GM23248 (cell line): ENCODE measurements at regions not wholly inside any gene's neighbourhood (a gene's known extent, or its start where the extent isn't known, plus 50 kb on each side); places are given as distances from the start of the nearest gene placed in this dataset.

ENCODE experiments used
- DNase-seq: peaks from one replicate; pipeline ENCODE4 v3.0.0-alpha.2; 2015
- H2AFZ ChIP-seq: fragments of 200-600 bp; sonication (generic); 2 replicates; pipeline ENCODE4 v1.6.1; 2016; ENCODE audit warnings: antibody characterized with exemption
- H3F3A ChIP-seq: fragments of 200-600 bp; sonication (generic); 2 replicates; pipeline ENCODE4 v1.6.1; 2016; ENCODE audit warnings: mild to moderate bottlenecking, antibody characterized with exemption, mixed run types; ENCODE audit not compliant: insufficient read depth
- H3K27ac ChIP-seq: fragments of 200-600 bp; sonication (generic); 2 replicates; pipeline ENCODE4 v1.5.1; 2016; ENCODE audit warnings: mild to moderate bottlenecking
- H3K27me3 ChIP-seq: fragments of 200-600 bp; sonication (generic); replicated peaks from 2 replicates; pipeline ENCODE4 v1.6.1; 2016; ENCODE audit warnings: mild to moderate bottlenecking; ENCODE audit not compliant: insufficient read depth
- H3K36me3 ChIP-seq: fragments of 200-600 bp; sonication (generic); 2 replicates; pipeline ENCODE4 v1.6.1; 2016; ENCODE audit warnings: low read depth, mild to moderate bottlenecking
- H3K4me1 ChIP-seq: fragments of 200-600 bp; sonication (generic); 2 replicates; pipeline ENCODE4 v1.6.1; 2016; ENCODE audit warnings: mild to moderate bottlenecking; ENCODE audit not compliant: insufficient read depth
- H3K4me2 ChIP-seq: fragments of 200-600 bp; sonication (generic); one replicate; pipeline ENCODE4 v1.6.1; 2016; ENCODE audit warnings: mild to moderate bottlenecking; ENCODE audit not compliant: unreplicated experiment
- H3K4me3 ChIP-seq: fragments of 200-600 bp; sonication (generic); 2 replicates; pipeline ENCODE4 v1.5.1; 2016; ENCODE audit warnings: mild to moderate bottlenecking
- H3K79me2 ChIP-seq: fragments of 200-600 bp; sonication (generic); 2 replicates; pipeline ENCODE4 v1.6.1; 2016; ENCODE audit warnings: mild to moderate bottlenecking; ENCODE audit not compliant: insufficient read depth
- H3K9ac ChIP-seq: fragments of 200-600 bp; sonication (generic); 2 replicates; pipeline ENCODE4 v1.6.1; 2016; ENCODE audit warnings: mild to moderate bottlenecking
- H3K9me2 ChIP-seq: fragments of 200-600 bp; sonication (generic); 2 replicates; pipeline ENCODE4 v1.6.1; 2016; ENCODE audit warnings: mixed run types, mild to moderate bottlenecking, moderate library complexity; ENCODE audit not compliant: insufficient read depth
- H3K9me3 ChIP-seq: fragments of 200-600 bp; sonication (generic); one replicate; pipeline ENCODE4 v1.6.1; 2017; ENCODE audit warnings: low read depth
- H4K20me1 ChIP-seq: fragments of 200-600 bp; sonication (generic); 2 replicates; pipeline ENCODE4 v1.6.0; 2016; ENCODE audit not compliant: insufficient read depth
- EZH2 ChIP-seq: fragments of 200-600 bp; sonication (generic); IDR thresholded peaks from 2 replicates; pipeline ENCODE4 v1.6.1; 2018; ENCODE audit warnings: antibody characterized with exemption, mild to moderate bottlenecking; ENCODE audit not compliant: insufficient read depth, poor library complexity, severe bottlenecking
- EZH2phosphoT487 ChIP-seq: fragments of 200-600 bp; sonication (generic); IDR thresholded peaks from 2 replicates; pipeline ENCODE4 v1.6.1; 2018; ENCODE audit warnings: antibody characterized with exemption, moderate library complexity, mild to moderate bottlenecking, low read depth; ENCODE audit not compliant: insufficient read depth
- WGBS, 2 experiments: methylation state at CpG; one replicate each; pipeline ENCODE4 v1.1.6; 2015 to 2017; ENCODE audit warnings: low lambda C conversion rate in 2 of 2, low coverage in 1 of 2; ENCODE audit errors: missing lambda C conversion rate in 2 of 2; 5-methylcytosine and 5-hydroxymethylcytosine counted together
- in situ Hi-C: fragments of 300-500 bp; cut with MboI; formaldehyde crosslinking; loops from 2 replicates; pipeline ENCODE4 v1.15.0; 2020

GRCh38 chr11:13596611-13597326, 71.7 kb upstream of the FAR1 start:
- in situ Hi-C loops, result no loop called here
- H3K4me2 ChIP-seq, result no peak overlapping the region
- H3K36me3 ChIP-seq, result no peaks in the 10 kb centered on the region
- no peak overlapping the region for H3K4me3 ChIP-seq
- 14 to 21% methylated on average over 6 of the region's 6 CpGs for WGBS, 2 experiments
- H3K27me3 ChIP-seq, result no peaks in the 10 kb centered on the region
- peak; percentile 7 for DNase-seq
- H3K9ac ChIP-seq, result no peak overlapping the region
- H3K9me3 ChIP-seq, result no peaks in the 10 kb centered on the region
- no peak overlapping the region for H2AFZ ChIP-seq
- TF ChIP-seq EZH2, result no peak
- no peak for TF ChIP-seq EZH2phosphoT487
- H3K79me2 ChIP-seq, result no peaks in the 10 kb centered on the region
- peaks cover 9% of the 10 kb centered on the region; the same call in 1 of the 2 replicates for H3K4me1 ChIP-seq
- no peak overlapping the region for H3K27ac ChIP-seq
- H4K20me1 ChIP-seq, result no peaks in the 10 kb centered on the region
- no peaks in the 10 kb centered on the region for H3K9me2 ChIP-seq
- H3F3A ChIP-seq, result no peaks in the 10 kb centered on the region

- no peaks in the 10 kb centered on the region for H3K36me3 ChIP-seq
- no peak overlapping the region for H2AFZ ChIP-seq
- no peak overlapping the region for H3K27ac ChIP-seq
- DNase-seq, result peak; percentile 48
- no peak for TF ChIP-seq EZH2phosphoT487
- no peak for TF ChIP-seq EZH2
- H3F3A ChIP-seq, result no peaks in the 10 kb centered on the region
- H3K79me2 ChIP-seq, result no peaks in the 10 kb centered on the region
- H3K9ac ChIP-seq, result no peak overlapping the region
- H3K4me2 ChIP-seq, result peak overlapping the region; percentile 2
- H3K27me3 ChIP-seq, result no peaks in the 10 kb centered on the region
- no peak overlapping the region for H3K4me3 ChIP-seq
- H3K9me2 ChIP-seq, result no peaks in the 10 kb centered on the region
- in situ Hi-C loops, result no loop called here
- peaks cover 9% of the 10 kb centered on the region; the same call in 1 of the 2 replicates for H3K4me1 ChIP-seq
- H3K9me3 ChIP-seq, result no peaks in the 10 kb centered on the region
- no peaks in the 10 kb centered on the region for H4K20me1 ChIP-seq
These were observed 73.3 kb upstream of the FAR1 start for GRCh38 chr11:13595166-13595565.

- Histone ChIP-seq H2AFZ (no peak overlapping the region), H3K4me2 (no peak overlapping the region), H3K27ac (no peak overlapping the region), H3K9me3 (no peaks in the 10 kb centered on the region), H3K79me2 (no peaks in the 10 kb centered on the region), H3K4me1 (peaks cover 9% of the 10 kb centered on the region; the same call in 1 of the 2 replicates), H3K36me3 (no peaks in the 10 kb centered on the region), H3K9ac (no peak overlapping the region), H3K9me2 (no peaks in the 10 kb centered on the region), H4K20me1 (no peaks in the 10 kb centered on the region), H3K27me3 (no peaks in the 10 kb centered on the region), H3K4me3 (no peak overlapping the region), H3F3A (no peaks in the 10 kb centered on the region)
- TF ChIP-seq EZH2, result no peak
- no peak for TF ChIP-seq EZH2phosphoT487
- 21 to 32% methylated on average over 1 of the region's 1 CpG for WGBS, 2 experiments
- DNase-seq, result no peak
- in situ Hi-C loops, result no loop called here
These were observed 74.4 kb upstream of the FAR1 start for GRCh38 chr11:13594044-13594443.

GRCh38 chr11:13578514-13579140, 82.8 kb upstream of the PTH start:
- no peaks in the 10 kb centered on the region for H3K4me1 ChIP-seq
- H3K4me3 ChIP-seq, result no peak overlapping the region
- no peak for DNase-seq
- WGBS, 2 experiments, result 3 to 9% methylated on average over 3 of the region's 3 CpGs
- no peaks in the 10 kb centered on the region for H3K36me3 ChIP-seq
- in situ Hi-C loops, result no loop called here
- TF ChIP-seq EZH2phosphoT487, result no peak
- no peak for TF ChIP-seq EZH2
- H3K27ac ChIP-seq, result no peak overlapping the region
- H3K9me3 ChIP-seq, result no peaks in the 10 kb centered on the region
- H3F3A ChIP-seq, result no peaks in the 10 kb centered on the region
- no peaks in the 10 kb centered on the region for H4K20me1 ChIP-seq
- H3K79me2 ChIP-seq, result no peaks in the 10 kb centered on the region
- no peak overlapping the region for H3K9ac ChIP-seq
- H3K9me2 ChIP-seq, result no peaks in the 10 kb centered on the region
- no peak overlapping the region for H3K4me2 ChIP-seq
- H2AFZ ChIP-seq, result no peak overlapping the region
- H3K27me3 ChIP-seq, result no peaks in the 10 kb centered on the region
